NB4 (cell line): ENCODE measurements at regions not wholly inside any gene's neighbourhood (a gene's known extent, or its start where the extent isn't known, plus 50 kb on each side); places are given as distances from the start of the nearest gene placed in this dataset.

Experiments
- CTCF ChIP-seq: IDR thresholded peaks from one replicate; pipeline ENCODE4 v1.5.1; 2012; ENCODE audit warnings: low read depth, low read length
- MYC ChIP-seq: IDR thresholded peaks from 2 replicates; pipeline ENCODE4 v1.6.1; 2011; ENCODE audit warnings: low read depth, low read length
- POLR2A ChIP-seq: IDR thresholded peaks from 2 replicates; pipeline ENCODE4 v1.6.1; 2011; ENCODE audit warnings: mild to moderate bottlenecking; ENCODE audit not compliant: insufficient read length; ENCODE audit errors: extremely low read depth
- TF ChIP-seq, protein P1 (sequence below): IDR thresholded peaks from 2 replicates; pipeline ENCODE4 v1.6.1; 2011; ENCODE audit warnings: low read depth, low read length

DNA sequence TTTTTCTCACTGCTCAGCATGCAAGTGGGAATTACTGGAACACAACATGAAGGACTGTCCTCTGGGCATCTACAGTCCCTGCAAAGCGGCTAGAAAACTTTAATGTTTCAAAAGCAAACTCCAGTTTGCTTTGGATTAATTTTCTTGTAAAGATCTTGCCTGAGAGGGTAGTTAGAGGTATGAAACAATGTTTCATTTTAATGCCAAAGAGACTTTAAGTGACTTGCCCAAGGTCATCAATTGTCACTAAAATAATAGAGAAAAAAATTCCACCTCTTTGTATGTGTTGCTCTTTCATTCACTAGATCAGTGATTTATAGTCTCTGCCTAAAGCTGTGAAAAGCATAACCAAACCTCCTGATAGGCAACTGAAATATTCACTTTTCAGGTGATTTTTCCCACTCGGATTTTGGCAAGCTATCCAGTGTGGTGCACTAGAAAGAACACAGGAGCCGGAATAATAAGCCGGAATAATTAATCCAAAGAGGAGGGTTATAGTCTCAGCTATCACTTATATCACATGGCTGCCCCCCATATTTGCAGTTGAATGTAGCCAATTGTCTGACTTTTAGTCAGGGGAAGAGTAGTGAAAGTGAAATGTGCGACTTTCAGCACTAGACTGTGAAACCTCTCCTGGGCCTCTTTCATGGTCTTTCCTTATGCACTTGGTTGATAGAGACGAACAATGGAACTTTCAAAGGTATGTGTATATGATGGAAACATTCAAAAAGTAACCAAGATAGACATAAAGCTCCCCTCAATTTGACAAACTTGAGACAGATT is 107.7 kb downstream of the SLC6A15 start:
- TF ChIP-seq CTCF (no peak), POLR2A (no peak), MYC (no peak)
- TF ChIP-seq, protein P1, sequence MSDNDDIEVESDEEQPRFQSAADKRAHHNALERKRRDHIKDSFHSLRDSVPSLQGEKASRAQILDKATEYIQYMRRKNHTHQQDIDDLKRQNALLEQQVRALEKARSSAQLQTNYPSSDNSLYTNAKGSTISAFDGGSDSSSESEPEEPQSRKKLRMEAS = no peak
